Right atrium auricular region (tissue), 2 donors: ENCODE measurements at regions not wholly inside any gene's neighbourhood (a gene's known extent, or its start where the extent isn't known, plus 50 kb on each side); places are given as distances from the start of the nearest gene placed in this dataset.

Source experiments
- DNase-seq: peaks from one replicate; pipeline ENCODE4 v3.0.0-alpha.2; 2019; ENCODE audit warnings: low spot score
- H3K27ac ChIP-seq, 2 donors: fragments of 200-600 bp; sonication (generic); 1 replicate in 1 of 2; 2 replicates in 1 of 2; pipeline ENCODE4 v1.5.1; 2016 to 2019
- H3K27me3 ChIP-seq, 2 donors: fragments of 200-600 bp; sonication (generic); one replicate each; pipeline versions ENCODE4 v1.5.1 to v1.6.0; 2017 to 2019
- H3K36me3 ChIP-seq: fragments of 200-600 bp; sonication (generic); one replicate; pipeline ENCODE4 v1.5.1; 2016
- H3K4me1 ChIP-seq, 2 donors: fragments of 200-600 bp; sonication (generic); one replicate each; pipeline versions ENCODE4 v1.5.1 to v1.6.0; 2017 to 2019
- H3K4me3 ChIP-seq, 2 donors: fragments of 200-600 bp; sonication (generic); 1 replicate in 1 of 2; 2 replicates in 1 of 2; pipeline ENCODE4 v1.5.1; 2017 to 2019; ENCODE audit warnings: mild to moderate bottlenecking in 1 of 2, moderate library complexity in 1 of 2
- H3K9me3 ChIP-seq, 2 donors: fragments of 200-600 bp; sonication (generic); one replicate each; pipeline ENCODE4 v1.5.1; 2019
- TF ChIP-seq, protein P1 (sequence below), 2 donors: fragments of 200-600 bp; sonication (generic); IDR thresholded peaks; one replicate each; pipeline ENCODE4 v1.5.1; 2019; ENCODE audit warnings: antibody characterized with exemption in 2 of 2

GRCh38 chr14:36083317-36083716, 93.2 kb downstream of the PTCSC3 start:
- DNase-seq = no peak
- TF ChIP-seq, protein P1, sequence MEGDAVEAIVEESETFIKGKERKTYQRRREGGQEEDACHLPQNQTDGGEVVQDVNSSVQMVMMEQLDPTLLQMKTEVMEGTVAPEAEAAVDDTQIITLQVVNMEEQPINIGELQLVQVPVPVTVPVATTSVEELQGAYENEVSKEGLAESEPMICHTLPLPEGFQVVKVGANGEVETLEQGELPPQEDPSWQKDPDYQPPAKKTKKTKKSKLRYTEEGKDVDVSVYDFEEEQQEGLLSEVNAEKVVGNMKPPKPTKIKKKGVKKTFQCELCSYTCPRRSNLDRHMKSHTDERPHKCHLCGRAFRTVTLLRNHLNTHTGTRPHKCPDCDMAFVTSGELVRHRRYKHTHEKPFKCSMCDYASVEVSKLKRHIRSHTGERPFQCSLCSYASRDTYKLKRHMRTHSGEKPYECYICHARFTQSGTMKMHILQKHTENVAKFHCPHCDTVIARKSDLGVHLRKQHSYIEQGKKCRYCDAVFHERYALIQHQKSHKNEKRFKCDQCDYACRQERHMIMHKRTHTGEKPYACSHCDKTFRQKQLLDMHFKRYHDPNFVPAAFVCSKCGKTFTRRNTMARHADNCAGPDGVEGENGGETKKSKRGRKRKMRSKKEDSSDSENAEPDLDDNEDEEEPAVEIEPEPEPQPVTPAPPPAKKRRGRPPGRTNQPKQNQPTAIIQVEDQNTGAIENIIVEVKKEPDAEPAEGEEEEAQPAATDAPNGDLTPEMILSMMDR (IDR thresholded peaks at IDR 0.05) = no peak
- Histone ChIP-seq H3K4me1 (no peaks in the 10 kb centered on the region), H3K36me3 (no peaks in the 10 kb centered on the region), H3K27me3 (no peaks in the 10 kb centered on the region), H3K9me3 (peaks cover 0 to 15% of the 10 kb centered on the region in 2 donors), H3K4me3 (no peak overlapping the region), H3K27ac (no peak overlapping the region)

- H3K27ac ChIP-seq = no peak overlapping the region
- no peak for DNase-seq
- TF ChIP-seq, protein P1 (IDR thresholded peaks at IDR 0.05) = no peak
- H3K36me3 ChIP-seq = no peaks in the 10 kb centered on the region
- no peaks in the 10 kb centered on the region for H3K27me3 ChIP-seq
- peaks cover 0 to 15% of the 10 kb centered on the region in 2 donors for H3K9me3 ChIP-seq
- H3K4me1 ChIP-seq = no peaks in the 10 kb centered on the region
- no peak overlapping the region for H3K4me3 ChIP-seq
Observed at GRCh38 chr14:36078080-36078479, 98.4 kb downstream of the PTCSC3 start.

- TF ChIP-seq, protein P1 (IDR thresholded peaks at IDR 0.05) = no peak
- H3K4me3 ChIP-seq = no peak overlapping the region
- H3K27ac ChIP-seq = no peak overlapping the region
- no peaks in the 10 kb centered on the region for H3K27me3 ChIP-seq
- no peak for DNase-seq
- peaks cover 0 to 15% of the 10 kb centered on the region in 2 donors for H3K9me3 ChIP-seq
- H3K4me1 ChIP-seq = no peaks in the 10 kb centered on the region
- no peaks in the 10 kb centered on the region for H3K36me3 ChIP-seq
Observed at GRCh38 chr14:36076197-36076596, 100.3 kb downstream of the PTCSC3 start.

- H3K36me3 ChIP-seq = no peaks in the 10 kb centered on the region
- no peak overlapping the region for H3K4me3 ChIP-seq
- no peaks in the 10 kb centered on the region for H3K4me1 ChIP-seq
- DNase-seq = no peak
- H3K27me3 ChIP-seq = no peaks in the 10 kb centered on the region
- TF ChIP-seq, protein P1 (IDR thresholded peaks at IDR 0.05) = no peak
- H3K9me3 ChIP-seq = peaks cover 0 to 15% of the 10 kb centered on the region in 2 donors
- H3K27ac ChIP-seq = no peak overlapping the region
Observed at GRCh38 chr14:36075203-36075602, 101.3 kb downstream of the PTCSC3 start.

- H3K4me3 ChIP-seq = no peak overlapping the region
- H3K4me1 ChIP-seq = peaks cover 0 to 7% of the 10 kb centered on the region in 2 donors
- TF ChIP-seq, protein P1 (IDR thresholded peaks at IDR 0.05) = no peak
- no peaks in the 10 kb centered on the region for H3K9me3 ChIP-seq
- no peak for DNase-seq
- H3K36me3 ChIP-seq = no peaks in the 10 kb centered on the region
- no peaks in the 10 kb centered on the region for H3K27me3 ChIP-seq
- H3K27ac ChIP-seq = no peak overlapping the region
Observed at GRCh38 chr14:36070720-36071043, 105.8 kb downstream of the PTCSC3 start.

GRCh38 chr14:36070031-36070719, 106.3 kb downstream of the PTCSC3 start:
- Histone ChIP-seq H3K36me3 (no peaks in the 10 kb centered on the region), H3K4me1 (peaks cover 0 to 7% of the 10 kb centered on the region in 2 donors), H3K4me3 (no peak overlapping the region), H3K27ac (no peak overlapping the region), H3K27me3 (no peaks in the 10 kb centered on the region), H3K9me3 (no peaks in the 10 kb centered on the region)
- no peak for DNase-seq
- TF ChIP-seq, protein P1 (IDR thresholded peaks at IDR 0.05) = peak in 1 of 2 donors; percentile 71
